ENCODE measurements at regions not wholly inside any gene's neighbourhood (a gene's known extent, or its start where the extent isn't known, plus 50 kb on each side); places are given as distances from the start of the nearest gene placed in this dataset.

DNA sequence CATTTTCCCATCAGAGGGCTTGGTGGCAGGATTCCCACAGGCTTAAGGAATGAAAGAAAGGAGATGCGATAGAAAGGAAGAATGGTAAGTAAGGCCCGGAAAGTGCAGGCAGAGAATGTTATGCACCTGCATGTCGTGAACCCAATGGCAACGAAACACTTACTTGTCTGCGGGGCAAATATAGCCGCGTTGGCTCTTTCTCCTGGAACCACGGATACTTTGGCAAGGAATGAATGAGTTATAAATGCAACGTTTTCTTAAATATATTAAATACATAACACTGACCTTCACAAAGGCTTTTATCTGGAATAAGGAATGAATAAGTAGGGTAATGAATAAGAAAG is 192.1 kb downstream of the KATNAL1 start:
- TF ChIP-seq, protein P1, sequence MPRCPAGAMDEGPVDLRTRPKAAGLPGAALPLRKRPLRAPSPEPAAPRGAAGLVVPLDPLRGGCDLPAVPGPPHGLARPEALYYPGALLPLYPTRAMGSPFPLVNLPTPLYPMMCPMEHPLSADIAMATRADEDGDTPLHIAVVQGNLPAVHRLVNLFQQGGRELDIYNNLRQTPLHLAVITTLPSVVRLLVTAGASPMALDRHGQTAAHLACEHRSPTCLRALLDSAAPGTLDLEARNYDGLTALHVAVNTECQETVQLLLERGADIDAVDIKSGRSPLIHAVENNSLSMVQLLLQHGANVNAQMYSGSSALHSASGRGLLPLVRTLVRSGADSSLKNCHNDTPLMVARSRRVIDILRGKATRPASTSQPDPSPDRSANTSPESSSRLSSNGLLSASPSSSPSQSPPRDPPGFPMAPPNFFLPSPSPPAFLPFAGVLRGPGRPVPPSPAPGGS (IDR thresholded peaks at IDR 0.05) = no peak
- TF ChIP-seq EP300 (IDR thresholded peaks at IDR 0.05) (no peak), POLR2A (IDR thresholded peaks at IDR 0.05; ENCODE audit: low read length) (no peak), MAFK (IDR thresholded peaks at IDR 0.05; ENCODE audit: partially characterized antibody) (no peak), ESRRA (IDR thresholded peaks at IDR 0.05; ENCODE audit: borderline replicate concordance, low read length) (no peak), CEBPB (IDR thresholded peaks at IDR 0.05) (no peak), HOXB13 (CRISPR knock-in tag; IDR thresholded peaks at IDR 0.05; ENCODE audit: low read depth) (no peak), RAD21 (conservative IDR thresholded peaks at IDR 0.05 in 1 of 2, IDR thresholded peaks at IDR 0.05 in 1 of 2) (no peak; a peak in 1 of 5 replicates), POLR2AphosphoS2 (conservative IDR thresholded peaks at IDR 0.05; ENCODE audit: low read length) (no peak)
- TF ChIP-seq, protein P2, sequence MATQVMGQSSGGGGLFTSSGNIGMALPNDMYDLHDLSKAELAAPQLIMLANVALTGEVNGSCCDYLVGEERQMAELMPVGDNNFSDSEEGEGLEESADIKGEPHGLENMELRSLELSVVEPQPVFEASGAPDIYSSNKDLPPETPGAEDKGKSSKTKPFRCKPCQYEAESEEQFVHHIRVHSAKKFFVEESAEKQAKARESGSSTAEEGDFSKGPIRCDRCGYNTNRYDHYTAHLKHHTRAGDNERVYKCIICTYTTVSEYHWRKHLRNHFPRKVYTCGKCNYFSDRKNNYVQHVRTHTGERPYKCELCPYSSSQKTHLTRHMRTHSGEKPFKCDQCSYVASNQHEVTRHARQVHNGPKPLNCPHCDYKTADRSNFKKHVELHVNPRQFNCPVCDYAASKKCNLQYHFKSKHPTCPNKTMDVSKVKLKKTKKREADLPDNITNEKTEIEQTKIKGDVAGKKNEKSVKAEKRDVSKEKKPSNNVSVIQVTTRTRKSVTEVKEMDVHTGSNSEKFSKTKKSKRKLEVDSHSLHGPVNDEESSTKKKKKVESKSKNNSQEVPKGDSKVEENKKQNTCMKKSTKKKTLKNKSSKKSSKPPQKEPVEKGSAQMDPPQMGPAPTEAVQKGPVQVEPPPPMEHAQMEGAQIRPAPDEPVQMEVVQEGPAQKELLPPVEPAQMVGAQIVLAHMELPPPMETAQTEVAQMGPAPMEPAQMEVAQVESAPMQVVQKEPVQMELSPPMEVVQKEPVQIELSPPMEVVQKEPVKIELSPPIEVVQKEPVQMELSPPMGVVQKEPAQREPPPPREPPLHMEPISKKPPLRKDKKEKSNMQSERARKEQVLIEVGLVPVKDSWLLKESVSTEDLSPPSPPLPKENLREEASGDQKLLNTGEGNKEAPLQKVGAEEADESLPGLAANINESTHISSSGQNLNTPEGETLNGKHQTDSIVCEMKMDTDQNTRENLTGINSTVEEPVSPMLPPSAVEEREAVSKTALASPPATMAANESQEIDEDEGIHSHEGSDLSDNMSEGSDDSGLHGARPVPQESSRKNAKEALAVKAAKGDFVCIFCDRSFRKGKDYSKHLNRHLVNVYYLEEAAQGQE (IDR thresholded peaks at IDR 0.05) = no peak
- TF ChIP-seq, protein P3, sequence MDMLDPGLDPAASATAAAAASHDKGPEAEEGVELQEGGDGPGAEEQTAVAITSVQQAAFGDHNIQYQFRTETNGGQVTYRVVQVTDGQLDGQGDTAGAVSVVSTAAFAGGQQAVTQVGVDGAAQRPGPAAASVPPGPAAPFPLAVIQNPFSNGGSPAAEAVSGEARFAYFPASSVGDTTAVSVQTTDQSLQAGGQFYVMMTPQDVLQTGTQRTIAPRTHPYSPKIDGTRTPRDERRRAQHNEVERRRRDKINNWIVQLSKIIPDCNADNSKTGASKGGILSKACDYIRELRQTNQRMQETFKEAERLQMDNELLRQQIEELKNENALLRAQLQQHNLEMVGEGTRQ (IDR thresholded peaks at IDR 0.05) = no peak
- TF ChIP-seq, protein P4, sequence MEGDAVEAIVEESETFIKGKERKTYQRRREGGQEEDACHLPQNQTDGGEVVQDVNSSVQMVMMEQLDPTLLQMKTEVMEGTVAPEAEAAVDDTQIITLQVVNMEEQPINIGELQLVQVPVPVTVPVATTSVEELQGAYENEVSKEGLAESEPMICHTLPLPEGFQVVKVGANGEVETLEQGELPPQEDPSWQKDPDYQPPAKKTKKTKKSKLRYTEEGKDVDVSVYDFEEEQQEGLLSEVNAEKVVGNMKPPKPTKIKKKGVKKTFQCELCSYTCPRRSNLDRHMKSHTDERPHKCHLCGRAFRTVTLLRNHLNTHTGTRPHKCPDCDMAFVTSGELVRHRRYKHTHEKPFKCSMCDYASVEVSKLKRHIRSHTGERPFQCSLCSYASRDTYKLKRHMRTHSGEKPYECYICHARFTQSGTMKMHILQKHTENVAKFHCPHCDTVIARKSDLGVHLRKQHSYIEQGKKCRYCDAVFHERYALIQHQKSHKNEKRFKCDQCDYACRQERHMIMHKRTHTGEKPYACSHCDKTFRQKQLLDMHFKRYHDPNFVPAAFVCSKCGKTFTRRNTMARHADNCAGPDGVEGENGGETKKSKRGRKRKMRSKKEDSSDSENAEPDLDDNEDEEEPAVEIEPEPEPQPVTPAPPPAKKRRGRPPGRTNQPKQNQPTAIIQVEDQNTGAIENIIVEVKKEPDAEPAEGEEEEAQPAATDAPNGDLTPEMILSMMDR (IDR thresholded peaks at IDR 0.05) = no peak; the same call in 2 of the 3 replicates

All from A549 (cell line).